HT-29 (cell line): ENCODE measurements at regions not wholly inside any gene's neighbourhood (a gene's known extent, or its start where the extent isn't known, plus 50 kb on each side); places are given as distances from the start of the nearest gene placed in this dataset.
A peak's percentile ranks its signal among the peaks of the same experiment; 100 is the strongest.
"Not testable (repeated sequence)": the region's sequence is repeated elsewhere in the genome, so short reads cannot be mapped to it uniquely, and the experiment has no call there.

Source experiments
- DNase-seq: peaks from one replicate; pipeline ENCODE4 v3.0.0-alpha.2; 2015; ENCODE audit warnings: low spot score

GRCh38 chr3:169029674-169030285, 633.7 kb downstream of the MECOM start:
- DNase-seq = no peak

GRCh38 chr3:169028716-169029115, 634.8 kb downstream of the MECOM start:
- no peak for DNase-seq

GRCh38 chr3:169026543-169027182, 636.8 kb downstream of the MECOM start:
- peak; percentile 79 for DNase-seq

GRCh38 chr3:169022457-169022856, 641.1 kb downstream of the MECOM start:
- DNase-seq = no peak

GRCh38 chr3:169020371-169020770, 643.1 kb downstream of the MECOM start:
- DNase-seq = no peak

- DNase-seq = no peak
Measured at GRCh38 chr3:169009453-169009852, 654.1 kb downstream of the MECOM start.

- no peak for DNase-seq
Measured at GRCh38 chr3:169008776-169009358, 654.6 kb downstream of the MECOM start.

GRCh38 chr3:169007145-169007544, 656.4 kb downstream of the MECOM start:
- DNase-seq = no peak

- not testable (repeated sequence) for DNase-seq
Measured at GRCh38 chr3:169006398-169006797, 657.1 kb downstream of the MECOM start.

- no peak for DNase-seq
Measured at GRCh38 chr3:169002689-169003088, 660.8 kb downstream of the MECOM start.

GRCh38 chr3:168998792-168999191, 664.7 kb downstream of the MECOM start:
- no peak for DNase-seq

- DNase-seq = no peak
Measured at GRCh38 chr3:168997488-168997887, 666.0 kb downstream of the MECOM start.

- DNase-seq = no peak
Measured at GRCh38 chr3:168996622-168997021, 666.9 kb downstream of the MECOM start.

GRCh38 chr3:168995129-168995528, 668.4 kb downstream of the MECOM start:
- no peak for DNase-seq

GRCh38 chr3:168991803-168992202, 671.7 kb downstream of the MECOM start:
- no peak for DNase-seq

- DNase-seq = no peak
Measured at GRCh38 chr3:168990621-168991020, 672.9 kb downstream of the MECOM start.

- DNase-seq = no peak
Measured at GRCh38 chr3:168990134-168990533, 673.4 kb downstream of the MECOM start.

- no peak for DNase-seq
Measured at GRCh38 chr3:168989396-168989795, 674.1 kb downstream of the MECOM start.

- no peak for DNase-seq
Measured at GRCh38 chr3:168988853-168989252, 674.7 kb downstream of the MECOM start.

GRCh38 chr3:168984872-168985271, 678.6 kb downstream of the MECOM start:
- peak; percentile 29 for DNase-seq

- no peak for DNase-seq
Measured at GRCh38 chr3:168983046-168983445, 680.5 kb downstream of the MECOM start.

- no peak for DNase-seq
Measured at GRCh38 chr3:168981396-168981795, 682.1 kb downstream of the MECOM start.

- DNase-seq = no peak
Measured at GRCh38 chr3:168977716-168978374, 685.7 kb downstream of the MECOM start.
